NT2/D1 (cell line): ENCODE measurements at regions not wholly inside any gene's neighbourhood (a gene's known extent, or its start where the extent isn't known, plus 50 kb on each side); places are given as distances from the start of the nearest gene placed in this dataset.

Experiments used
- SUZ12 ChIP-seq: IDR thresholded peaks from 2 replicates; pipeline ENCODE4 v1.6.1; 2011; ENCODE audit not compliant: insufficient read length, insufficient read depth; ENCODE audit errors: extremely low read depth
- YY1 ChIP-seq: IDR thresholded peaks from 2 replicates; pipeline ENCODE4 v1.6.1; 2011; ENCODE audit not compliant: insufficient read length, insufficient read depth
- ZNF274 ChIP-seq: IDR thresholded peaks from 2 replicates; pipeline ENCODE4 v1.6.1; 2011; ENCODE audit warnings: mild to moderate bottlenecking, low read depth, low read length

DNA sequence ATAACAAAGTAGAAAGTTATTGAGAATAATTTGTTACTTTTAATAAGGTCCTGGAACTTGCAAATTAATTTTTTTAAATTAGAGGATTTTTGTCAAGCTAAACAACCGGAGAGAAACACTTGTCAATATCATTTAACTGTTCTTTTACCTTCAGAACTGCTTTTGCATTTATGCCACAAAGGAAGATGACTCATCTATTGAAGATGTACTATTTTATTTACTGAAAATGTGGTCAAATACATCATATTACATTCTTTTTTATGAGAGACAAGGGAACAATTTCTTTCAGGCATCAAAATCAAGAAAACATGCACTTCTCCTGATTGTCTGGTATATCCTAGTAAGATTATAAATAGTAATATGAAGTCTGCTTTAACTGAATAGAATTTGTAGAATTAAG lies 558.2 kb upstream of the PRMT6 start:
- no peak for TF ChIP-seq YY1
- no peak for TF ChIP-seq ZNF274
- TF ChIP-seq SUZ12: no peak
